ENCODE measurements at regions not wholly inside any gene's neighbourhood (a gene's known extent, or its start where the extent isn't known, plus 50 kb on each side); places are given as distances from the start of the nearest gene placed in this dataset.

DNA sequence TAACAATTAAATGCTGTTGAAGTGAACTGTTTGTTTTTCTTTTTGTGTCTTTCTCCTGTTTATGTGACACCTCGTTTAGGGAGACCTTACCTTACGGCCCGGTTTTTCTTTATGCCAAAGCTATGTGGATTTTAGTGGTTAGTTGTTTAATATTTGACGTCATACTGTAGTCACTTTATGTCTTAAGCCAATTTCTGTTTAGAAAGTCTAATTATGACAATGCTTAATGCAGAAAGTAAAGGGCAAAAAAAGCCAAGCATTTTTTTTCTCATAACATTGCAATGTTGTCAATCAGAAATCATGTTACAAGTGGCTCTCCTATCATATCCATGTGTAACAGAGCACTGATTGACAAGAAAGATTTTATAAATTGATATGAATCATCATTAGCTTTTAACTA, 442.5 kb upstream of the ARRDC3 start:
- no peaks in the 10 kb centered on the region for H3K27me3 ChIP-seq (ENCODE audit: insufficient read depth, poor library complexity, severe bottlenecking)

GRCh38 chr5:91824406-91824805, 441.3 kb upstream of the ARRDC3 start:
- Histone ChIP-seq H3K27ac (replicated peaks) (no peak overlapping the region), H3K27me3 (ENCODE audit: insufficient read depth, poor library complexity, severe bottlenecking) (no peaks in the 10 kb centered on the region), H3K4me3 (replicated peaks; ENCODE audit: insufficient read depth, low read length) (no peak overlapping the region)
- no peak for TF ChIP-seq SPI1 (IDR thresholded peaks at IDR 0.05; ENCODE audit: borderline replicate concordance, low read depth)
- TF ChIP-seq REST (IDR thresholded peaks at IDR 0.05; ENCODE audit: insufficient replicate concordance, low read depth) = no peak
- no peak for TF ChIP-seq GABPA (IDR thresholded peaks at IDR 0.05; ENCODE audit: low read depth)
- TF ChIP-seq POLR2AphosphoS5 (IDR thresholded peaks at IDR 0.05; ENCODE audit: low read depth) = no peak
- TF ChIP-seq CTCF (IDR thresholded peaks at IDR 0.05; ENCODE audit: insufficient read depth, low read length) = no peak
- DNase-seq (ENCODE audit: low read depth in 1 of 2, low spot score in 1 of 2) = no peak

More for the DNA sequence above, 442.5 kb upstream of the ARRDC3 start:
- DNase-seq (ENCODE audit: low read depth in 1 of 2, low spot score in 1 of 2) = no peak
- Histone ChIP-seq H3K27ac (replicated peaks) (no peak overlapping the region), H3K4me3 (replicated peaks; ENCODE audit: insufficient read depth, low read length) (no peak overlapping the region)
- TF ChIP-seq POLR2AphosphoS5 (IDR thresholded peaks at IDR 0.05; ENCODE audit: low read depth) (no peak), CTCF (IDR thresholded peaks at IDR 0.05; ENCODE audit: insufficient read depth, low read length) (no peak), REST (IDR thresholded peaks at IDR 0.05; ENCODE audit: insufficient replicate concordance, low read depth) (no peak), SPI1 (IDR thresholded peaks at IDR 0.05; ENCODE audit: borderline replicate concordance, low read depth) (no peak), GABPA (IDR thresholded peaks at IDR 0.05; ENCODE audit: low read depth) (no peak)

- Histone ChIP-seq H3K4me3 (replicated peaks; ENCODE audit: insufficient read depth, low read length) (no peak overlapping the region), H3K27me3 (ENCODE audit: insufficient read depth, poor library complexity, severe bottlenecking) (no peaks in the 10 kb centered on the region), H3K27ac (replicated peaks) (no peak overlapping the region)
- DNase-seq (ENCODE audit: low read depth in 1 of 2, low spot score in 1 of 2) = no peak
- TF ChIP-seq GABPA (IDR thresholded peaks at IDR 0.05; ENCODE audit: low read depth) = no peak
These were observed 437.8 kb upstream of the ARRDC3 start for GRCh38 chr5:91820874-91821273.

- DNase-seq (ENCODE audit: low read depth in 1 of 2, low spot score in 1 of 2) = no peak
- Histone ChIP-seq H3K27me3 (ENCODE audit: insufficient read depth, poor library complexity, severe bottlenecking) (no peaks in the 10 kb centered on the region), H3K27ac (replicated peaks) (no peak overlapping the region), H3K4me3 (replicated peaks; ENCODE audit: insufficient read depth, low read length) (no peak overlapping the region)
- no peak for TF ChIP-seq GABPA (IDR thresholded peaks at IDR 0.05; ENCODE audit: low read depth)
- no peak for TF ChIP-seq REST (IDR thresholded peaks at IDR 0.05; ENCODE audit: insufficient replicate concordance, low read depth)
These were observed 433.6 kb upstream of the ARRDC3 start for GRCh38 chr5:91816681-91817080.

Data from HL-60 (cell line).